NCI-H774 (cell line): ENCODE measurements at regions not wholly inside any gene's neighbourhood (a gene's known extent, or its start where the extent isn't known, plus 50 kb on each side); places are given as distances from the start of the nearest gene placed in this dataset.

Experiments
- DNase-seq: peaks from one replicate; lab custom pipeline; 2025; lab: John Stamatoyannopoulos, UW

DNA sequence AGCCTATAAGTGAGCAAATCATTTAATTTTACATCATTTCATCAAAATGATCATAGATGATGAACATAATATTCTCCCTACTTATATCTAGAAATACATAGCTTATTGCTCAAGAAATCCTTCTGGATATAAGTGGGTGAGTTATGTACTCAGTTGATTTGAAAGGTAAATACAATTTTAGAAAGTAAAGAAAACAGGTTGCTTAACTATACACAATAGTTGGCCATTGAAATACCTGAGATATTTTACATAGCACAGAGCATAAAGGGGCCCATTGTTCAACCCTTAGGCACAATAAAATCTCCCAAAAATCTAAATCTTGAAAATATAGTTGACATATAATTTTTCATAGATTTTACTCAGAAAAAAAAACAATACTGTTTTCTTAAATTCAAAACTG, 782.0 kb upstream of the KLHL1 start:
- DNase-seq, result no peak

DNA sequence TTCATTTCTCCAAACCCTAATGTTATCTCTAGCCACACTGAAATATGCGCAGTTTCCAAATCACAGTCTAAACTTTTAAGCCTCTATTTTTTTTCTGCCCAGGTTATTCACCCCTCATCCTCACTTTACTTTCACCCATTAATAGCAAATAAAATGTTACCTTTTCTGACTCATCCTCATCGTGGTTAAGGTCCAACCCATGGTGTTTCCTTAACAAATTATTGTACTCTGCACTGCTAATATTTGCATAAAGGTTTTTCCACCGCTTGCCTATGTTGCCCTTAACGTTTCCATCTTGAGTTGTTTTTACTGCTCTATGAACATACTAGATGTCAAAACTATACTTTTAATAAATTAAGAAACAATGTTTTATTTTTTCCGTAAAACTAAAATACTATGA, 780.9 kb upstream of the KLHL1 start:
- no peak for DNase-seq

DNA sequence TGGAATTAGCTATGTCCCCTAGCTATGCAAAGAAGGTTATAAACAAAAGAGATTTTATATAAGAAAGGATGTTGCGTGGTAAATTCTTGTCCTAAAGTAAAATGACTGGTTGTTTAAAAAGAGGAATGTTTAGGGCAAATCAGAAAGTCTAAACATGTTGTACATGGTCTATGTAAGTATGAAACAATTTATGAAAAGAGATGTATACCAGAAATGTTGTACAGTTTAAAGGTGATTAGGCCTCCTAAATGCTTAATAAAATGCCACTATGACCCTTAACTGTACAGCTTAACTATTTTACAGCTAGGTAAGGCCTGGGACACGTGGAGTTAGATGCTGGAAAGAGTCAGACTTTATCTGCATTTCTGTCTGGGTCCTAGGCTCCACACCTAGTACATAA, 775.9 kb upstream of the KLHL1 start:
- no peak for DNase-seq

DNA sequence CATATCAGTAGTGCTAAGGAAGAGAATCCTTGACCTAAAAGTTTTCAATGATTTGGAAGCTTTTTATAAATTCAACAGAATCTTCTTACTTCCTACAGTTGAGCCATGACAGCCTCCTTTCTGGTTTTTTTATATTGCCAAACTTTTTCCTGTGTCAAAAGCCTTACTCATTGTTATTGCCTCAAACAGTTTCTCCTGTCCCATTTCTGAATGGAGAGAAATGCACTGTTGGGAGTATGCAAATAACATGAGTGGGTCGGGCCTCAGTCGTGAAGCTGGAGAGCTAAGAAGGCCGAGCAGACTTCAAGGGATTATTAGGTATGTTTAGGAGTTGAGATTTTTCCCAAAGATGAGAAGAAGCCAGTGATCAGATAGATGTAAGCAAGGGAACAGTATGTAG, 766.4 kb upstream of the KLHL1 start:
- no peak for DNase-seq

DNA sequence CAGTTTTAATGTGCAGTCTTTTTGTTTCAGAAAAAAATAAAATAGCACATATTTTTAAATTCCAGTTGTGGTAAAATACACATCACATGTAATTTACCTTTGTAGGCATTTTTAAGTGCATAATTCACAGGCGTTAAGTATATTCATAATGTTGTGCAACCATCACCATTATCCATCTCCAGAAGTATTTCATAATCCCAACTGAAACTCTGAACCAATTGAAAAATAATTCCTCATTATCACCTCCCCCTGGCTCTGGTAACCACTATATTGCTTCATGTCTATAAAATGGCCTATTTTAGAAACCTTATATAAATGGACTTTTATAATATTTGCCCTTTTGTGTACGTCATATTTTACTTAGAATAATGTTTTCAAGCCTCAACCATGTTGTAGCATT, 756.5 kb upstream of the KLHL1 start:
- DNase-seq, result no peak

DNA sequence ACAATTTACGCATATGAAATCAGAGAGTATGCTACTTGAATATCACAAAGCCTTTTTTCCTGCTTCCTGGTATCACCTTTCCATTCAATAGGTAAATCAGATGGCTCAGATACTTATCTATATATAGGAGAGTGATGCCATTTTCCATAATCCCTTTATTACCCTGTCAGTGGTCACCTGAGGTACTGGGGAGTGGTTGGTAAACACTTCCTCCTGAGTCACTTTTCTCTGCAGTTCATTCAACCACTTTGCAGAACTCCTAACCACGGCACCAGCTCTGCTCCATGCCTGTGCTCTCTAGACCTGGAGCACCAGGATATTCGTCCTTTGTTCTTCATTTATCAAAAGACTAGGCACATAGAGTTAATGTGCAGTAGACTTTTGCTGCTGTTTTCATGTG, 748.5 kb upstream of the KLHL1 start:
- DNase-seq, result no peak

DNA sequence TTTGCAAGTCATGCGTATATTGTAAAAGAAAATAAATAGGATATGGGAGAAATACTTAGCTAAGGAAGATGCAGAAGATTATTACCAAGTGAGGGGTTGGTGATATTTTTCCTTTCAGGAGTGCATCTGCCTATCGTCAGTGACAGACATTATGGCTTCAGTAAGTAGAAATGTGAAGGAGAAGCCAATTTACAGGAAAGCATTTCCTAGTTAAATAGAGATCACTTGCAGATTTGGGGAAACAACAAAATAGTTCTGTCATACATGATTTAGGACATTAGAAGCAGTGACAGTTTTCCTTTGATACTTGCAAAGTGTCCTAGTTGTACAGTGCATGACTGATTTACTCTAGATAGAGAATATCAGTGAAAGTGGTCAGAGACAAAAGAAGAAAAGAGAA, 747.8 kb upstream of the KLHL1 start:
- DNase-seq, result no peak

DNA sequence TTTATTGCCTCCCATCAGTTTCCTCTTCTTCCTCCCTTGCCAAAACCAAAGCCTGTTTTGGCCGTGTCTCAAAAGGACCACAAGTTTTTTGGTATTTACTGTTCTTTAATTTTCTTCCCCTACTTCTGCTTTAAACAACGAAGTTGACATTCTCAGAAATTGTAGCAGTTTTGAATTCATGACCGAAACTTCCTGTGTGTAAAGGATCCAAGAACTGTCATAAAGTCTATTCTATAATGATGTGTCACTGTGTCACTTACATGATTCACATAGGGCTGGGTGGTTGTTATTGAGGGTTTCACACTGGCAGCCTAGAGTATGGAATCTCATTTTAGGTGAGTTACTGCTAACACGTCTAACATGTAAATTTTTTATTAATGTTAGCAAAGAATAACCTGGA, 741.0 kb upstream of the KLHL1 start:
- DNase-seq, result no peak

DNA sequence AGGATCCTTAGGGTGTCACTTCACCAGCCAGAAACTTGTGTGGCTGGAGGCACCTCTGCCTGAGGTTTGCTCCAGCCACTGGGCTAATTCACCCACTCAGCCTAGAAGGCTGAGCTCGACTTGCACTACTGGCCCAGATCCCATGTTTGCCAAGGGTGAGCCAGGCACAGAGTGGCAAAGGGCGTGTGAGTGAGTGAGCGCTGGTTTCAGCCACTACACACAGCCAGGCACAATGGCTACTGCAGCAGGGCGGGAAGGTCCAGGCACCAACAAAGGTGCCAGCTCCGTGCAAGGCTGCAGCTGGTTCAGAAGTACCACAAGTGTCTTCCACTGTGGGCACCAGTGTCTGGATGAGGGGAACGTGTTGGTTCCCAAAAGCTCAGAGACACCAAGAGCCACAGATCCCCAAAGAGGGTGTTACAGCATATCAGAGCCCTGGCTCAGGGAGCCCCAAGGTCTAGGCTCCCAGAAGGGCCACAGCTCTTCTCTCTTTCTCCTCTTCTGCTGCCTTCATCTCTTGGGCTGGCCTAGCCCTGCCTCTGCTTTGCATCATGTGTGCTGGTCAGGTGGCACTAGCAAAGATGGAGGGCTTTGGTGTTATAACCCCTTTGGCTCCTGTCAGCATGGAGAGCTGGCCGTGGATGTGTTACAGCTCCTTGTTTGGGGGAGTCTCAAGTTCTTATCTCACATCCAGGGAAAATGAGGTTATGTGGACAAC, 736.3 kb upstream of the KLHL1 start:
- DNase-seq, result no peak

DNA sequence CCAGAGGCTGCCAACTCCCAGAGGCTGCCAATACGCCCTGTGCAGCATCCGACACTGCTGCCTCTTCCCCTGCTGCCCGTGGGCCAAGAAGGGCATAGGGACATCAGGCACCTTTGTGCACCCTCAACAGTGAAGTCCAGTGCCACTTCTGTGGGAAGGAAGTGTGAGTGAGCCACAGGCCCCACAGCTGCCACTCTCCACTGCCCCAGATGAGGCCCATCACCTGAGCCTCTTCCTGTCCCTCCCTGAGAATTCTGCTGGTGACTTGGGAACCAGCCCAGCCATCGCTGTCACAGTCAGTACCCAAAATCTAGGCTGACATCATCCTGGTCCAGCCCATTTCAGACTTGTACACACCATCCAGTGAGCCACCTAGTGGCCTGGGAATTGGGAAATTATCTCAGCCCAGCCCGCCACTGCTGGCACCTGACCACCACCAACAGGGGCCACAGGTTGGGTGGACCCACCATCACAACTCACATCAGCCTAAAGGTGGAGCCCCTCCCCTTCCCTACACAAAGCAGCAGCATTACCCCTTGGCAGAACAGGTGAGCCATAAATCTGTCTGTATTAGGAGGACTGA, 733.9 kb upstream of the KLHL1 start:
- DNase-seq, result no peak

DNA sequence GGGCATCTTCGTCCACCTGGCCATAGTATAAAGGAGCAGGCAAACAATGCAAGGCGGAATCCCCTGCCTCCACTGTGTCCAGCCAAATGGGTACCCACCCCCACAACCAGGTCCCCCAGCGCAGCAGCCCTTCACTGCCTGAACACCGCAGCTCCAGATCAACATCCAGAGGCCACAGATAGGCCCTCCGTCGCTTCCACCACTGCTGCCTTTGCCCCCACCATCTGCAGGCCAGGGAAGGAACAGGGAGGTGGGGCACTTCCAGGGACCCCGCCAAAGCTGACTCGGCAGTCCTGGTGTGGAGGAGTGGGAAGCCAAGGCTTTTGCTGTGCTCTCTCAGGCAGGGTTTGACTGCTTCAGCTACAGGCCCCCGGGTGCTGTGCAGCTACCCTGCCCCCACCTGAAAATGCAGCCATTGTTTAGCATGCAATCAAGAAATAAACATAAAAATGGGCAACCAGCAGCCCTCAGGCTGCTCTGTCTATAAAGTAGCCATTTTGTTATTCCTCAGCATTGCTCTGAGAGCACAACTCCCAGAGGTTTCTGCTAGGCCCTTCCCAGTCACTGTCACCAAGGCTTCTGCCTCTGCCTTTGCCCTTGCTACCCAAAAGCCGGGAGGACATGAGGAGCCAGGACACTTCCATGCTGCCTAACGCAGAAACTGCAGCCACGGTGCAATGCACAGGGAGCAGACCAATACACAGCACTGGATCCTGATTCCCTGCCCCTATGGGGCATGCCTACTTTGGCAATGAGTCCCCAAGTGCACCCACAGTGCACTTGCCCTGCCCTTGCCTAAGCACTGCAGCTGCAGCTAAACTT, 733.2 kb upstream of the KLHL1 start:
- no peak for DNase-seq

DNA sequence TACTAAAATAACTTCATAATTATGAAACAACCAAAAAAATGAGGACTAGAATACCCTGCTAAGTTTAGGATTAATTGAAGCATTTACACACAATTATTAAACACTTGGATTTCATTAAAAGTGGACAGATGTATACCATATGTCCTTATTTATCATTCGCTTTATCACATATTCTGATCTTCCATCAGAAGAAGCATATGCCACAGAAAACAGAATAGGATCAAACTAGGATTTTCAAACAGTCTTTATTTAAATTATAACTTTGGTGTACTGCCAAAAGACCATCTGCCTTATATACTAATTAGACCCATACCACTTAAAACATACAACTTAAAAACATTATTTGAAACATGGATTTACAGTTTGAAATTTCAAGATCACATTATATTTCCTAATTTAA, 727.1 kb upstream of the KLHL1 start:
- DNase-seq, result no peak

DNA sequence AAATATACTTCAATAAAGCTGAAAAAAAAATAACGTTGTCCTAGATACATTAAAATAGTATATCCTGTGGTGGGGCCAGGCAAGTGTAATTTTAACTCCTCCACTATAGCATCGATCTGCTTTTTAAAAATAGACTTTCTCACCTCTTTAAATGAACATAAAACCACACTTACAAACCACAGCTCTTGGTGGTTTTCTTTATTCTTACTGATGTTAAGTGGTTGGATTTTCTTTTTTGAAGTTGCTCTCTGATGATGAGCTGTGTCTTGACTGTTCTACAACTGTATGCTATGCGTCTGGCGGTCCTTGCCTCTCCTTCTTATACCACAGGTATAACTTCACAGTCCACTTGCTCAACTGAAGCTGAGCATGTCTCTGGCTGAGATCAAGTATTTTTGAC, 721.5 kb upstream of the KLHL1 start:
- no peak for DNase-seq

DNA sequence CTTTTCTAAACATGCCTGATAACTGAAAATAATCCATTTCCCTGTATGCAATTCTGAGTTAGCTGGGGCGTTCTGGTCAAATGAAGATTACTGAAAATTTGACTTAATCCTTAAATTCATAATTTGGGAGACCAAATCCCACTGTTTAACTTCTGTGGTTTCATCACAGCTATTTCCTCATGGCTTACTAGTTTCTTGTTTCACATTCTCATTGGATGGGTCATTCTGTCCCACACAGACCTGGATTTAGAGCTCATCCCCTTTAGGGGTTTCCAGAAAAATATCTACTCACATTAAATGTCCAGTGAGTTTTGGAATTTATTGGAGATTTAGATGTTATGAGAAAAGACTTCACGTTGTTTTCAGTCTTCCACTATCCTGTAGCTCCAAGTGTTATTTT, 709.3 kb upstream of the KLHL1 start:
- no peak for DNase-seq

DNA sequence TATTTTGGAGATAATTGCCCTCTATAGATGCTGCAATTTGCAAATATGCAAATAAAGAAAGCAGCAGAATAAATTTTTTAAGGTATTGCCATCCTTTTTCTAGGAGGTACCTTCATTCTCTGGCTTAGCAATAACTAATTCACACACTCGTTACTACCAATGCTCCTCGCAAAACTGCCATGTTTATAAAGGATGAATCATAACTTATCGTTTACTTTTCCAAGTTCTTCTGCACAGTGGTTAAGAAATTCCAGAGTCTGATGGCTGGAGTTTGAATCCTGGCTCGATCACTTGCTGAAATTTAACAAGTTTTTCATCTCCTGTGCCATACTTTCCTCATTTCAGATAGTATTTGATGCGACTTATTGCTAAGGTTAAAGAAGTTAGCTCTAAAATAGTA, 708.6 kb upstream of the KLHL1 start:
- no peak for DNase-seq

DNA sequence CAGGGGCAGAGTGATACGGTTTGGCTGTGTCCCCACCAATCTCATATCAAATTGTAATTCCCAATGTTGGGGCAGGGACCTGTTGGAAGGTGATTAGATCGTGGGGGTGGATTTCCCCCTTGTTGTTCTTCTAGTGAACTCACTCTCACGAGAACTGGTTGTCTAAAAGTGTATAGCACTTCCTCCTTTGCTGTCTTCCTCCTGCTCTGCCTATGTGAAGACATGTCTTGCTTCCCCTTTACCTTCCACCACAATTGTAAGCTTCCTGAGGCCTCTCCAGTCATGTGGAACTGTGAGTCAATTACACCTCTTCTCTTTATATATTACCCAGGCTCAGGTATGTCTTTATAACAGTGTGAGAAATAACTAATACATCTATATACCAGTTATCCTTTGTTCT, 706.4 kb upstream of the KLHL1 start:
- no peak for DNase-seq

DNA sequence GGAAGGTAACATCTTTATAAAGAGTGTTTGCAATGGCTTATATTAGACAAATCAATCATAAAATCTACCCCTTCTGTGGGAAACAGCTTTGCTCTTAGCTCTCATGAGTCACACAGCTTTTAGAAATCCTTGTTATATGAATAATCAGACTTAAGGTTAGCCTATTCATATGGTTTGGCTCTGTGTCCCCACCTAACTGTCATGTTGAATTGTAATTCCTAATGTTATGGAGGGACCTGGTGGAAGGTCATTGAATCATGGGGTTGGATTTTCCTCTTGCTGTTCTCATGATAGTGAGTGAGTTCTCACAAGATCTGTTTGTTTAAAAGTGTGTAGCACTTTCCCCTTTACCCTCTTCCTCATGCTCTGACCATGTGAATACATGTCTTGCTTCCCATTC, 704.2 kb upstream of the KLHL1 start:
- no peak for DNase-seq

DNA sequence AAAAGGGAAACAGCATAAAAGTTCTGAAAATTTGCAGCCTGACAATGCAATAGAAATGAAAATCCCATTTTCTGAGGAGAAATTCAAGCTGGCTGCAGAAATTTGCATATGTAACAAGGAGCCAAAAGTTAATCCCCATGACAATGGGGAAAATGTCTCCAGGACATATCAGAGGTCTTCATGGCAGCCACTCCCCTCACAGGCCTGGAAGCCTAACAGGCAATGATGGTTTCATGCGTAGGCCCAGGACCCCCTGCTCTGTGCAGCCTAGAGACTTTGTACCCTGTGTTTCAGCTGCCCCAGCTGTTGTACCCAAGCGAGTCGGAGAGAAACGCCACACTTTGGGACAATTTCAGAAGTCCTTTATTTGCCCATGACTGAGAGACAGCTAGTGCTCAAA, 701.3 kb upstream of the KLHL1 start:
- DNase-seq, result no peak

DNA sequence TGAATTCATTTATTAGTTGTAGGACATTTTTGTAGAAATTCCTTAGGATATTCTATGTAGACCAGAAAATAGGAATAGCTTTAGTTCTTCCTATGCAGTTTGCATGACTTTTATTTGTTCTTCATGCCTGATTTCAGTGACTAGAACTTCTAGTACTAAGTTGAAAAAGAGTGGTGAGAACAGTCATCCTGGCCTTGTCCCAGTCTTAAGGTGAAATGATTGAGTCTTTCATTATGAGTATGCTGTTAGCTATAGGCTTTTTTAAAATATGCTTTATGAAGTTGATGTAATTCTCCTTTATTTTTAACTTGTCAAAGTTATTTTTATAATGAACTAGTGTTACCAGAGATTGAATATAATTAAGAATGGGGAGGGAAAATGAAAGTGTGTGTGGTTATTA, 690.1 kb upstream of the KLHL1 start:
- no peak for DNase-seq

DNA sequence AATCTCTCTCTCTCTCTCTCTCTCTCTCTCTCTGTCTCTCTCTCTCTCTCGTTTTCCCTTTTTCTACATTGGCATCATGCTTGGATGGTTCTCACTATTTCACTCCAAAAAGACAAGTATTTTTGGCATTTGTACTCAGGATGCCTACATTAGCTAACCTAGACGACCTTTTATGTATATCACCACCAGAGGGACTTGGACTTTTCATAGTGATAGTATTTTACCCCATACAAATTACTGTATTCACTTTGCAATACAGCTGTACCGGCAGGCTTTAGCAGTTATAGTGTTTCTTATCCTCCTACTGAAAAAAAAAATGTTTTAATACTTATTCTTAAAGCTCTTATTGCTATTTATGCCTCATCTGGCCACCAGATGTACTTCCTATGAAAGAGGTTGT, 687.2 kb upstream of the KLHL1 start:
- DNase-seq, result no peak

DNA sequence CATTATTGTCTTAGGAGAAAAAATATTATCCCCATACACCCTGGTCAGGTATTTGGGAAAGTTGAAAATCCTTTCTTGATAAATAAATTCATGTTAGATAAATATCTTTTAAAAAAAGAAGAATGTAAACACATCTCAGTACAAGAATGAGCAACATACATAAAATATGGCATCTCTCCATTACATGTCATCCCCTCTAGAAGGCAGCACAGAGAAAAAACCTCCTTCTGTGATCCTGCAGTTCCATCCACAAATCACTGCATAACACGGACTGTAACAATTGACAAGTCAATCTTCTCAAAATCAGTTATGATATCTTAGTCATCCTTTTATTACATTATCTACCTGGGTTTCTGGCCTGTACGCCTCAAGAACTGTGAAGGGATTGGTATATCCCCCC, 683.9 kb upstream of the KLHL1 start:
- no peak for DNase-seq

DNA sequence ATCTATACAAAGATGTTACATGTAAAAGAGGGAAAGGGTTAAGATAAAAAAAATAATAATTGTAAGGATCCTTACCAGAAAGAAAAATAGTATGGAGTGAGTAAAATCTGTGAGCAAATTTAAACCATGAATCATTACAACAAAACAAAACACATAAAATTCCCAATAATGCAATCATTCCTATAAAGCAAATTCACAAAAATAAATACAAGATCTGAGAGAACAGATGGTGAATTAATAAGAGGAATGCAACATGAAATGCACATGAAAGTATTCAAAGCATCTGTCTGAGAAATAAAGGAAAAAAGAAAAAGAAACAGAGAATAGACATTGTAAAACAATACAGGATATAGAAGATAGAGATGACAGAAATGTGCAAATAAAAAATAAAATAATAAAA, 681.5 kb upstream of the KLHL1 start:
- DNase-seq, result no peak

DNA sequence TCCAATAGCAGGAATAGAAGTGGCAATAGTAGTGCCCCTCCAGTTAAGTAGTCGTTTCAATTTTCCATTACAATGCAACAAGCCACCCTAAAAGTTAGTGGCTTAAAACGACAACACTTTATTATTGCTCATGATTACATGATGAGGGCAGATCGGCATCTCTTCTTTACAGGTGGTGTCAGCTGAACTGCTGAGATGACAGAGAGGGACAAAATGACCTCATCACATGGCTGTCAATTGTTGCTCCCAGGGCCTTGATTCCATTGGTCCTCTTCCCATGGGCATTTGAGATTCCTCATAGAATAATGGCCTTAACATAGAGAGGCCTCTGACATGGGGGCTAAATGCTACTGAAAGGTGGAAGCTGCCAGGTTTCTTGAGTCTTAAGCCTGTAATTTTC, 679.8 kb upstream of the KLHL1 start:
- DNase-seq, result no peak
